ENCODE measurements at regions not wholly inside any gene's neighbourhood (a gene's known extent, or its start where the extent isn't known, plus 50 kb on each side); places are given as distances from the start of the nearest gene placed in this dataset.

DNA sequence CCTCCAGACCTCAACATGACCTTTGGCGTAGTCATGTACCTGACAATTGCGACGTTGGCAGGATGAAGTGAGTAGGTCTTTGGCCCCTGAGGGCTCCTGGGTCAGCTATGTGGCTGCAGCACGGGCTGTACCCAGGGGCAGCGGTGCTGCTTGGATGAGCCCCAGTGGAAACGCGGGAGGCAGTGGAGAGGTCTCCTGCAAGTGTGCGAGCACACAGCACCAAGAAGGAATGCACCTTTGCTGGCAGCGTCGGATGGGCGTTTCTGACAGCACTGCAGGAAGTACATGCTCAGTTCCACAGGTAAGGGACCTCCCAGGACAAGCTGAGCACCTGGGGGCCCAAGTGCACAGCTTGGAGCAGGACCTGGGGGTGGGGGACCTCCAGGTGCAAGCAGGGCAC lies 67.4 kb upstream of the UNC13C start:
- TF ChIP-seq, protein P1, sequence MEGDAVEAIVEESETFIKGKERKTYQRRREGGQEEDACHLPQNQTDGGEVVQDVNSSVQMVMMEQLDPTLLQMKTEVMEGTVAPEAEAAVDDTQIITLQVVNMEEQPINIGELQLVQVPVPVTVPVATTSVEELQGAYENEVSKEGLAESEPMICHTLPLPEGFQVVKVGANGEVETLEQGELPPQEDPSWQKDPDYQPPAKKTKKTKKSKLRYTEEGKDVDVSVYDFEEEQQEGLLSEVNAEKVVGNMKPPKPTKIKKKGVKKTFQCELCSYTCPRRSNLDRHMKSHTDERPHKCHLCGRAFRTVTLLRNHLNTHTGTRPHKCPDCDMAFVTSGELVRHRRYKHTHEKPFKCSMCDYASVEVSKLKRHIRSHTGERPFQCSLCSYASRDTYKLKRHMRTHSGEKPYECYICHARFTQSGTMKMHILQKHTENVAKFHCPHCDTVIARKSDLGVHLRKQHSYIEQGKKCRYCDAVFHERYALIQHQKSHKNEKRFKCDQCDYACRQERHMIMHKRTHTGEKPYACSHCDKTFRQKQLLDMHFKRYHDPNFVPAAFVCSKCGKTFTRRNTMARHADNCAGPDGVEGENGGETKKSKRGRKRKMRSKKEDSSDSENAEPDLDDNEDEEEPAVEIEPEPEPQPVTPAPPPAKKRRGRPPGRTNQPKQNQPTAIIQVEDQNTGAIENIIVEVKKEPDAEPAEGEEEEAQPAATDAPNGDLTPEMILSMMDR (IDR thresholded peaks at IDR 0.05), result no peak
- TF ChIP-seq POLR2A (IDR thresholded peaks at IDR 0.05) (no peak), POLR2AphosphoS5 (IDR thresholded peaks at IDR 0.05) (no peak)
